ENCODE measurements at regions not wholly inside any gene's neighbourhood (a gene's known extent, or its start where the extent isn't known, plus 50 kb on each side); places are given as distances from the start of the nearest gene placed in this dataset.

GRCh38 chrX:148192547-148192946 lies 211.4 kb downstream of the FMR1NB start:
- DNase-seq (ENCODE audit: low read depth in 1 of 2, low spot score in 1 of 2) = no peak
- no peak for TF ChIP-seq JUND (IDR thresholded peaks at IDR 0.05; ENCODE audit: low read depth)
- in situ Hi-C loops (cut with HindIII; ENCODE audit: low pct_unique_long_range_greater_than_20kb, low sequenced_read_pairs) = no loop called here

GRCh38 chrX:148193759-148194158 lies 212.6 kb downstream of the FMR1NB start:
- in situ Hi-C loops (cut with HindIII; ENCODE audit: low pct_unique_long_range_greater_than_20kb, low sequenced_read_pairs) = no loop called here
- DNase-seq (ENCODE audit: low read depth in 1 of 2, low spot score in 1 of 2) = no peak

GRCh38 chrX:148203531-148203930 lies 222.4 kb downstream of the FMR1NB start:
- TF ChIP-seq JUND (IDR thresholded peaks at IDR 0.05; ENCODE audit: low read depth) = no peak
- in situ Hi-C loops (cut with HindIII; ENCODE audit: low pct_unique_long_range_greater_than_20kb, low sequenced_read_pairs) = no loop called here
- DNase-seq (ENCODE audit: low read depth in 1 of 2, low spot score in 1 of 2) = no peak

More at GRCh38 chrX:148193759-148194158, 212.6 kb downstream of the FMR1NB start:
- TF ChIP-seq JUND (IDR thresholded peaks at IDR 0.05; ENCODE audit: low read depth) = no peak

- no peak for DNase-seq (ENCODE audit: low read depth in 1 of 2, low spot score in 1 of 2)
- TF ChIP-seq JUND (IDR thresholded peaks at IDR 0.05; ENCODE audit: low read depth) = no peak
- in situ Hi-C loops (cut with HindIII; ENCODE audit: low pct_unique_long_range_greater_than_20kb, low sequenced_read_pairs) = no loop called here
These were observed 223.1 kb downstream of the FMR1NB start for GRCh38 chrX:148204195-148204594.

- TF ChIP-seq JUND (IDR thresholded peaks at IDR 0.05; ENCODE audit: low read depth) = no peak
- in situ Hi-C loops (cut with HindIII; ENCODE audit: low pct_unique_long_range_greater_than_20kb, low sequenced_read_pairs) = no loop called here
- no peak for DNase-seq (ENCODE audit: low read depth in 1 of 2, low spot score in 1 of 2)
These were observed 233.6 kb downstream of the FMR1NB start for GRCh38 chrX:148214786-148215185.

GRCh38 chrX:148215726-148216125 lies 234.6 kb downstream of the FMR1NB start:
- in situ Hi-C loops (cut with HindIII; ENCODE audit: low pct_unique_long_range_greater_than_20kb, low sequenced_read_pairs) = no loop called here
- TF ChIP-seq JUND (IDR thresholded peaks at IDR 0.05; ENCODE audit: low read depth) = no peak
- no peak for DNase-seq (ENCODE audit: low read depth in 1 of 2, low spot score in 1 of 2)

GRCh38 chrX:148223361-148223760 lies 242.2 kb downstream of the FMR1NB start:
- no peak for DNase-seq (ENCODE audit: low read depth in 1 of 2, low spot score in 1 of 2)
- TF ChIP-seq JUND (IDR thresholded peaks at IDR 0.05; ENCODE audit: low read depth) = no peak
- in situ Hi-C loops (cut with HindIII; ENCODE audit: low pct_unique_long_range_greater_than_20kb, low sequenced_read_pairs) = no loop called here

GRCh38 chrX:148228521-148228920 lies 247.4 kb downstream of the FMR1NB start:
- TF ChIP-seq JUND (IDR thresholded peaks at IDR 0.05; ENCODE audit: low read depth) = no peak
- DNase-seq (ENCODE audit: low read depth in 1 of 2, low spot score in 1 of 2) = no peak
- in situ Hi-C loops (cut with HindIII; ENCODE audit: low pct_unique_long_range_greater_than_20kb, low sequenced_read_pairs) = no loop called here

GRCh38 chrX:148229801-148230303 lies 248.7 kb downstream of the FMR1NB start:
- DNase-seq (ENCODE audit: low read depth in 1 of 2, low spot score in 1 of 2) = no peak

GRCh38 chrX:148259990-148260389 lies 240.4 kb upstream of the AFF2 start:
- in situ Hi-C loops (cut with HindIII; ENCODE audit: low pct_unique_long_range_greater_than_20kb, low sequenced_read_pairs) = no loop called here
- no peak for TF ChIP-seq JUND (IDR thresholded peaks at IDR 0.05; ENCODE audit: low read depth)

More at GRCh38 chrX:148229801-148230303, 248.7 kb downstream of the FMR1NB start:
- no peak for TF ChIP-seq JUND (IDR thresholded peaks at IDR 0.05; ENCODE audit: low read depth)
- in situ Hi-C loops (cut with HindIII; ENCODE audit: low pct_unique_long_range_greater_than_20kb, low sequenced_read_pairs) = no loop called here

GRCh38 chrX:148265829-148266228 lies 234.6 kb upstream of the AFF2 start:
- in situ Hi-C loops (cut with HindIII; ENCODE audit: low pct_unique_long_range_greater_than_20kb, low sequenced_read_pairs) = no loop called here
- no peak for DNase-seq (ENCODE audit: low read depth in 1 of 2, low spot score in 1 of 2)
- TF ChIP-seq JUND (IDR thresholded peaks at IDR 0.05; ENCODE audit: low read depth) = no peak

More at GRCh38 chrX:148259990-148260389, 240.4 kb upstream of the AFF2 start:
- no peak for DNase-seq (ENCODE audit: low read depth in 1 of 2, low spot score in 1 of 2)

GRCh38 chrX:148268673-148269072 lies 231.7 kb upstream of the AFF2 start:
- in situ Hi-C loops (cut with HindIII; ENCODE audit: low pct_unique_long_range_greater_than_20kb, low sequenced_read_pairs) = no loop called here
- DNase-seq (ENCODE audit: low read depth in 1 of 2, low spot score in 1 of 2) = no peak
- no peak for TF ChIP-seq JUND (IDR thresholded peaks at IDR 0.05; ENCODE audit: low read depth)

- no peak for TF ChIP-seq JUND (IDR thresholded peaks at IDR 0.05; ENCODE audit: low read depth)
- in situ Hi-C loops (cut with HindIII; ENCODE audit: low pct_unique_long_range_greater_than_20kb, low sequenced_read_pairs) = no loop called here
- no peak for DNase-seq (ENCODE audit: low read depth in 1 of 2, low spot score in 1 of 2)
These were observed 230.9 kb upstream of the AFF2 start for GRCh38 chrX:148269513-148269912.

GRCh38 chrX:148270499-148270898 lies 229.9 kb upstream of the AFF2 start:
- in situ Hi-C loops (cut with HindIII; ENCODE audit: low pct_unique_long_range_greater_than_20kb, low sequenced_read_pairs) = no loop called here

More at GRCh38 chrX:148270499-148270898, 229.9 kb upstream of the AFF2 start:
- TF ChIP-seq JUND (IDR thresholded peaks at IDR 0.05; ENCODE audit: low read depth) = no peak
- DNase-seq (ENCODE audit: low read depth in 1 of 2, low spot score in 1 of 2) = no peak

Measured in T47D (cell line).